ENCODE measurements at regions not wholly inside any gene's neighbourhood (a gene's known extent, or its start where the extent isn't known, plus 50 kb on each side); places are given as distances from the start of the nearest gene placed in this dataset.

DNA sequence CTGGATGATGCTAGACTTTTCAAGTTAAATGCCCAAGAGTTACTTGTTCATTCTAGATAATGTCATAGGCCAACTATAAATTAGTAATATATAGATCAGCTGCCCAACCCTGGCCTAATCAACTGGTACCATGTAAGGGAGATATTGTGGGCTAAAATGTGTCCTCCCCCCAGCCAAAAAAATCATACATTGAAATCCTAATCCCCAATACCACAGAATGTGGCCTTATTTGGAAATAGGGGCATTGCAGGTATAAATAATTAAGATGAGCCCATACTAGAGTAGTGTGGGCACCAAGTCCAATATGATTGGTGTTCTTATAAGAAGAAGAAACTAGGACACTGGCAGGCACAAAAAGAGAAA, 92.5 kb downstream of the RPL22L1 start:
- intact Hi-C loops (cut with micrococcal nuclease; ENCODE audit: unreplicated experiment) = no loop called here
- no peaks in the 10 kb centered on the region for H3K36me3 ChIP-seq (ENCODE audit: insufficient read depth, low read length, poor library complexity, severe bottlenecking)
- TF ChIP-seq EZH2 (IDR thresholded peaks at IDR 0.05; ENCODE audit: borderline replicate concordance, low read depth, low read length, poor library complexity, severe bottlenecking) = no peak
- TF ChIP-seq, protein P1, sequence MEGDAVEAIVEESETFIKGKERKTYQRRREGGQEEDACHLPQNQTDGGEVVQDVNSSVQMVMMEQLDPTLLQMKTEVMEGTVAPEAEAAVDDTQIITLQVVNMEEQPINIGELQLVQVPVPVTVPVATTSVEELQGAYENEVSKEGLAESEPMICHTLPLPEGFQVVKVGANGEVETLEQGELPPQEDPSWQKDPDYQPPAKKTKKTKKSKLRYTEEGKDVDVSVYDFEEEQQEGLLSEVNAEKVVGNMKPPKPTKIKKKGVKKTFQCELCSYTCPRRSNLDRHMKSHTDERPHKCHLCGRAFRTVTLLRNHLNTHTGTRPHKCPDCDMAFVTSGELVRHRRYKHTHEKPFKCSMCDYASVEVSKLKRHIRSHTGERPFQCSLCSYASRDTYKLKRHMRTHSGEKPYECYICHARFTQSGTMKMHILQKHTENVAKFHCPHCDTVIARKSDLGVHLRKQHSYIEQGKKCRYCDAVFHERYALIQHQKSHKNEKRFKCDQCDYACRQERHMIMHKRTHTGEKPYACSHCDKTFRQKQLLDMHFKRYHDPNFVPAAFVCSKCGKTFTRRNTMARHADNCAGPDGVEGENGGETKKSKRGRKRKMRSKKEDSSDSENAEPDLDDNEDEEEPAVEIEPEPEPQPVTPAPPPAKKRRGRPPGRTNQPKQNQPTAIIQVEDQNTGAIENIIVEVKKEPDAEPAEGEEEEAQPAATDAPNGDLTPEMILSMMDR (conservative IDR thresholded peaks at IDR 0.05; ENCODE audit: low read depth, low read length) = no peak
- BruUV-seq (replicated peaks) = no TSS peak
- H3K27me3 ChIP-seq (replicated peaks; ENCODE audit: insufficient read depth, low read depth, low read length, poor library complexity) = no peaks in the 10 kb centered on the region
- no peak overlapping the region for H3K27ac ChIP-seq (ENCODE audit: low read depth, low read length, poor library complexity, severe bottlenecking)
- DNase-seq (ENCODE audit: low spot score) = no peak
- POLR2A ChIA-PET (ENCODE audit: low non-redundant PET) = no interaction called here
- CTCF ChIA-PET = no interaction called here
- no peak overlapping the region for H3K4me3 ChIP-seq (ENCODE audit: low read depth, low read length, poor library complexity, severe bottlenecking)
- no peaks in the 10 kb centered on the region for H3K4me1 ChIP-seq (ENCODE audit: insufficient read depth, low read length, poor library complexity, severe bottlenecking)
- no peaks in the 10 kb centered on the region for H3K9me3 ChIP-seq (ENCODE audit: low read depth, low read length, poor library complexity, severe bottlenecking)

DNA sequence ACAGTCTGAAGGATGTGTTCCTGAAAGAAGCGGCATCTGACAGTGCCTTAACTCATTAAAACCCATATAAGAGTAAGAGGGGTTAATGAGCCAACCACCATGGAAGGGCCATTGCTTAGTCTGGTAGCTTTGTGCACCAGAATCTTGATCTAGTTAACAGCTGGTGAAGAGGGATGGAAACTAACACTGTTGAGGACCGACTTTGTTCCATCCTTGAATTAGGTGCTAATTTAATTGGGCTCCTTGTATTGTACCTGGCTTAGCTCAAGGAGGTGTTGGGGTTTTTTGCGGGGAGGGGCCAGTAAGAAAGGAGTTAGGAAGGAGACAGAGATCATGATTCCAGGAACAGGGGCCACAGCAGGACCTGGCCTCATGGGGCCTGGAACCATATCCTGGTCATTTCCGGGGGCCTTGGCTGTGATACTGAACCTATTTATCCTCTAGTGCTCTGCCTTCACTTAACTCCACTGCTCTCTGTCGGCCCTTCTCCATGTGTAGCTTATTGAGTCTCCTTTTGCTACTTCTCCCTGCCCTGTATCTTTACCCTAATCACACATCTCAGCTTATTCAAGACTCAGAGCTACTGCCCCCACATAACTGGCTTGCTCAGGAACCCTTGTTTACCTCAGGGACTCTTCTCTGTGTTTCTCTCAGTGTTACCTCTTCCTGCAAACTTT, 93.0 kb downstream of the RPL22L1 start:
- no peaks in the 10 kb centered on the region for H3K4me1 ChIP-seq (ENCODE audit: insufficient read depth, low read length, poor library complexity, severe bottlenecking)
- H3K4me3 ChIP-seq (ENCODE audit: low read depth, low read length, poor library complexity, severe bottlenecking) = no peak overlapping the region
- ChIA-PET CTCF (no interaction called here), POLR2A (ENCODE audit: low non-redundant PET) (interaction anchor here (0.7 kb wide), 1 partner anchor 420 kb away, joined by 7 read pairs; no protein-coding TSS in a partner anchor)
- DNase-seq (ENCODE audit: low spot score) = no peak
- intact Hi-C loops (cut with micrococcal nuclease; ENCODE audit: unreplicated experiment) = no loop called here
- no peaks in the 10 kb centered on the region for H3K9me3 ChIP-seq (ENCODE audit: low read depth, low read length, poor library complexity, severe bottlenecking)
- no peak for TF ChIP-seq EZH2 (IDR thresholded peaks at IDR 0.05; ENCODE audit: borderline replicate concordance, low read depth, low read length, poor library complexity, severe bottlenecking)
- TF ChIP-seq, protein P1 (conservative IDR thresholded peaks at IDR 0.05; ENCODE audit: low read depth, low read length) = no peak
- no peaks in the 10 kb centered on the region for H3K27me3 ChIP-seq (replicated peaks; ENCODE audit: insufficient read depth, low read depth, low read length, poor library complexity)
- BruUV-seq (replicated peaks) = no TSS peak
- no peak overlapping the region for H3K27ac ChIP-seq (ENCODE audit: low read depth, low read length, poor library complexity, severe bottlenecking)
- H3K36me3 ChIP-seq (ENCODE audit: insufficient read depth, low read length, poor library complexity, severe bottlenecking) = no peaks in the 10 kb centered on the region

DNA sequence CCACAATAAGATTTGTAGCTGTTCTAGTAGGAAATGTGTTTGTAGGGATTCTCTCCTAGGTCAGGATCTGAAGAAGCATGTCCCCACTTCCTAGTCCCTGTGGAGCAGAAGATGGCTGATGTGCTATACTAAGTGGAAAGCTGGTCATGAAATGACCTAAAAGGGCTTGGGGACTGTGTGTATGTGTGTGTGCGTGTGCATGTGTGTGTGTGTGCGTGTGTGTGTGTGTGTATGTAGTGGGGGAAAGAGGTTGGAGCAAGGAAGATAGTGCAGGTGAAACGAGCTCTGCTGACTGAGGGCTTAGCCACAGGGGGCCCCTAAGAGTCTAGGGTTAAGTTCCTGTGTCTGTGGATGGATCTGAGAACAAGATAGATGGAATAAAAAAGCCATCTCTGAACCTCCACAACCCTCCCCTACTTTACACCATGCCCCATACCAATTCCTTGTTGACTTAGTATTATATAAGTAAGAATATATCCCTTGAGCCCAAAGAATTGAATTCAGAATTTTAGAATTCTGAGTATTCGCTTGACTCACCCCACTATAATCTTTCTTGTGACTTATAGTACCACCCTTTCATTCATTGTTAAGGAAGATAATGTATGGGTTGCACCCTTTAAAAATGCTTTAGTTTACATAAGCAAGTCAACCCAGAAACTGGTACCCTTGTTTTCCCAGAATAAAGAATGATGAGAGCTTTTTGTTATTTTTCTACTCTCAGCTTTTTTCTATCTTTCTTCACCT, 96.1 kb downstream of the RPL22L1 start:
- Histone ChIP-seq H3K27ac (ENCODE audit: low read depth, low read length, poor library complexity, severe bottlenecking) (no peak overlapping the region), H3K27me3 (replicated peaks; ENCODE audit: insufficient read depth, low read depth, low read length, poor library complexity) (no peaks in the 10 kb centered on the region), H3K4me3 (ENCODE audit: low read depth, low read length, poor library complexity, severe bottlenecking) (no peak overlapping the region), H3K36me3 (ENCODE audit: insufficient read depth, low read length, poor library complexity, severe bottlenecking) (no peaks in the 10 kb centered on the region), H3K4me1 (ENCODE audit: insufficient read depth, low read length, poor library complexity, severe bottlenecking) (no peaks in the 10 kb centered on the region), H3K9me3 (ENCODE audit: low read depth, low read length, poor library complexity, severe bottlenecking) (no peaks in the 10 kb centered on the region)
- POLR2A ChIA-PET (ENCODE audit: low non-redundant PET) = no interaction called here
- no peak for DNase-seq (ENCODE audit: low spot score)
- intact Hi-C loops (cut with micrococcal nuclease; ENCODE audit: unreplicated experiment) = no loop called here
- CTCF ChIA-PET = no interaction called here
- no TSS peak for BruUV-seq (replicated peaks)
- TF ChIP-seq, protein P1 (conservative IDR thresholded peaks at IDR 0.05; ENCODE audit: low read depth, low read length) = no peak
- TF ChIP-seq EZH2 (IDR thresholded peaks at IDR 0.05; ENCODE audit: borderline replicate concordance, low read depth, low read length, poor library complexity, severe bottlenecking) = no peak

Data from A673 (cell line).